Astrocyte (in vitro differentiated cells and primary cell): ENCODE measurements at regions not wholly inside any gene's neighbourhood (a gene's known extent, or its start where the extent isn't known, plus 50 kb on each side); places are given as distances from the start of the nearest gene placed in this dataset.
"Not testable (repeated sequence)": the region's sequence is repeated elsewhere in the genome, so short reads cannot be mapped to it uniquely, and the experiment has no call there.

Experiments used
- EZH2 ChIP-seq: IDR thresholded peaks from 2 replicates; pipeline ENCODE4 v1.6.1; 2012; ENCODE audit warnings: mild to moderate bottlenecking, low read length, inconsistent platforms; ENCODE audit not compliant: insufficient read depth
- TF ChIP-seq, protein P1 (sequence below): IDR thresholded peaks from 2 replicates; pipeline ENCODE4 v1.5.1; 2011; ENCODE audit warnings: low read depth, mild to moderate bottlenecking, inconsistent platforms, low read length, moderate library complexity; ENCODE audit not compliant: insufficient read depth

GRCh38 chr12:73009138-73009834 lies 737.1 kb downstream of the TRHDE start:
- not testable (repeated sequence) for TF ChIP-seq EZH2
- TF ChIP-seq, protein P1, sequence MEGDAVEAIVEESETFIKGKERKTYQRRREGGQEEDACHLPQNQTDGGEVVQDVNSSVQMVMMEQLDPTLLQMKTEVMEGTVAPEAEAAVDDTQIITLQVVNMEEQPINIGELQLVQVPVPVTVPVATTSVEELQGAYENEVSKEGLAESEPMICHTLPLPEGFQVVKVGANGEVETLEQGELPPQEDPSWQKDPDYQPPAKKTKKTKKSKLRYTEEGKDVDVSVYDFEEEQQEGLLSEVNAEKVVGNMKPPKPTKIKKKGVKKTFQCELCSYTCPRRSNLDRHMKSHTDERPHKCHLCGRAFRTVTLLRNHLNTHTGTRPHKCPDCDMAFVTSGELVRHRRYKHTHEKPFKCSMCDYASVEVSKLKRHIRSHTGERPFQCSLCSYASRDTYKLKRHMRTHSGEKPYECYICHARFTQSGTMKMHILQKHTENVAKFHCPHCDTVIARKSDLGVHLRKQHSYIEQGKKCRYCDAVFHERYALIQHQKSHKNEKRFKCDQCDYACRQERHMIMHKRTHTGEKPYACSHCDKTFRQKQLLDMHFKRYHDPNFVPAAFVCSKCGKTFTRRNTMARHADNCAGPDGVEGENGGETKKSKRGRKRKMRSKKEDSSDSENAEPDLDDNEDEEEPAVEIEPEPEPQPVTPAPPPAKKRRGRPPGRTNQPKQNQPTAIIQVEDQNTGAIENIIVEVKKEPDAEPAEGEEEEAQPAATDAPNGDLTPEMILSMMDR = not testable (repeated sequence)
